H9 (cell line): ENCODE measurements at regions not wholly inside any gene's neighbourhood (a gene's known extent, or its start where the extent isn't known, plus 50 kb on each side); places are given as distances from the start of the nearest gene placed in this dataset.

Source experiments
- DNase-seq: peaks from one replicate; pipeline ENCODE4 v3.0.0-alpha.2; 2017
- H2AFZ ChIP-seq: one replicate; pipeline ENCODE4 v1.6.1; 2013; ENCODE audit warnings: mild to moderate bottlenecking, low read length, control low read depth, moderate library complexity
- H2AK5ac ChIP-seq: 2 replicates; pipeline ENCODE4 v1.6.1; 2013; ENCODE audit warnings: low read length, control low read depth, mixed read lengths; ENCODE audit not compliant: insufficient read length
- H2BK120ac ChIP-seq: one replicate; pipeline ENCODE4 v1.6.1; 2013; ENCODE audit warnings: low read depth, mild to moderate bottlenecking, low read length, control low read depth, inconsistent platforms; ENCODE audit not compliant: poor library complexity, severe bottlenecking
- H2BK12ac ChIP-seq: 2 replicates; pipeline ENCODE4 v1.6.1; 2013; ENCODE audit warnings: low read length, control low read depth, mixed read lengths, low read depth; ENCODE audit not compliant: insufficient read length
- H2BK15ac ChIP-seq: 2 replicates; pipeline ENCODE4 v1.6.1; 2013; ENCODE audit warnings: low read depth, low read length, control low read depth
- H2BK20ac ChIP-seq: one replicate; pipeline ENCODE4 v1.6.1; 2013; ENCODE audit warnings: low read depth, mild to moderate bottlenecking, low read length, control low read depth, inconsistent platforms; ENCODE audit not compliant: poor library complexity, severe bottlenecking
- H2BK5ac ChIP-seq: 2 replicates; pipeline ENCODE4 v1.6.1; 2013; ENCODE audit warnings: low read length, control low read depth, mixed read lengths; ENCODE audit not compliant: insufficient read length
- H3K14ac ChIP-seq: 2 replicates; pipeline ENCODE4 v1.6.1; 2013; ENCODE audit warnings: low read length, control low read depth; ENCODE audit not compliant: insufficient read depth
- H3K18ac ChIP-seq: 2 replicates; pipeline ENCODE4 v1.6.1; 2013; ENCODE audit warnings: low read depth, mild to moderate bottlenecking, mixed read lengths, low read length, control low read depth; ENCODE audit not compliant: insufficient read length
- H3K23ac ChIP-seq: 2 replicates; pipeline ENCODE4 v1.6.1; 2013; ENCODE audit warnings: low read length, control low read depth, mixed read lengths, low read depth; ENCODE audit not compliant: insufficient read length
- H3K23me2 ChIP-seq: 2 replicates; pipeline ENCODE4 v1.6.1; 2013; ENCODE audit warnings: low read depth, mild to moderate bottlenecking, mixed read lengths, low read length, control low read depth; ENCODE audit not compliant: insufficient read length, poor library complexity, severe bottlenecking
- H3K27ac ChIP-seq: 2 replicates; pipeline ENCODE4 v1.5.1; 2013; ENCODE audit warnings: low read length, control low read depth, mixed read lengths, low read depth; ENCODE audit not compliant: insufficient read length
- H3K27me3 ChIP-seq: 2 replicates; pipeline ENCODE4 v1.6.1; 2013; ENCODE audit warnings: low read length, control low read depth, inconsistent platforms; ENCODE audit not compliant: insufficient read depth
- H3K4ac ChIP-seq: 2 replicates; pipeline ENCODE4 v1.6.1; 2013; ENCODE audit warnings: low read depth, mild to moderate bottlenecking, control low read depth, inconsistent platforms, low read length, moderate library complexity
- H3K4me1 ChIP-seq: 2 replicates; pipeline ENCODE4 v1.6.1; 2013; ENCODE audit warnings: low read length, control low read depth, inconsistent platforms; ENCODE audit not compliant: insufficient read depth
- H3K4me2 ChIP-seq: 2 replicates; pipeline ENCODE4 v1.6.1; 2013; ENCODE audit warnings: low read length, control low read depth, mixed read lengths; ENCODE audit not compliant: insufficient read length, insufficient read depth
- H3K56ac ChIP-seq: 2 replicates; pipeline ENCODE4 v1.6.1; 2013; ENCODE audit warnings: low read depth, mild to moderate bottlenecking, mixed read lengths, low read length, control low read depth; ENCODE audit not compliant: insufficient read length
- H3K79me1 ChIP-seq: 2 replicates; pipeline ENCODE4 v1.6.1; 2013; ENCODE audit warnings: low read depth, mild to moderate bottlenecking, moderate library complexity, low read length, control low read depth, inconsistent platforms; ENCODE audit not compliant: insufficient read depth, poor library complexity, severe bottlenecking
- H3K79me2 ChIP-seq: 2 replicates; pipeline ENCODE4 v1.6.1; 2013; ENCODE audit warnings: low read length, control low read depth, inconsistent platforms; ENCODE audit not compliant: insufficient read depth
- H3K9ac ChIP-seq: 2 replicates; pipeline ENCODE4 v1.6.1; 2013; ENCODE audit warnings: low read length, control low read depth, mixed read lengths; ENCODE audit not compliant: insufficient read length; ENCODE audit errors: extremely low read depth
- H3K9me3 ChIP-seq: one replicate; pipeline ENCODE4 v1.6.1; 2013; ENCODE audit warnings: low read depth, low read length, inconsistent platforms; ENCODE audit not compliant: control insufficient read depth
- H3T11ph ChIP-seq: one replicate; pipeline ENCODE4 v1.6.1; 2013; ENCODE audit warnings: mild to moderate bottlenecking, low read length, control low read depth, inconsistent platforms
- H4K20me1 ChIP-seq: one replicate; pipeline ENCODE4 v1.6.1; 2013; ENCODE audit not compliant: control insufficient read depth, insufficient read length, insufficient read depth
- H4K5ac ChIP-seq: 2 replicates; pipeline ENCODE4 v1.6.1; 2013; ENCODE audit warnings: low read depth, mild to moderate bottlenecking, mixed read lengths, low read length, control low read depth; ENCODE audit not compliant: insufficient read length
- H4K8ac ChIP-seq: replicated peaks from 2 replicates; pipeline ENCODE4 v1.6.1; 2013; ENCODE audit warnings: low read length, control low read depth, mixed read lengths, low read depth; ENCODE audit not compliant: insufficient read length
- H4K91ac ChIP-seq: 2 replicates; pipeline ENCODE4 v1.6.1; 2013; ENCODE audit warnings: low read depth, mild to moderate bottlenecking, moderate library complexity, mixed read lengths, low read length, control low read depth; ENCODE audit not compliant: insufficient read length
- H3K27ac Mint-ChIP-seq, 3 experiments: 2 replicates in 2 of 3; 3 replicates in 1 of 3; pipeline ENCODE4 v1.8.0; 2020 to 2021; ENCODE audit warnings: mixed read lengths in 3 of 3, mild to moderate bottlenecking in 1 of 3, moderate library complexity in 1 of 3
- H3K27me3 Mint-ChIP-seq: 2 replicates; pipeline ENCODE4 v1.8.0; 2021; ENCODE audit warnings: low read depth, mild to moderate bottlenecking, moderate library complexity, mixed read lengths
- H3K36me3 Mint-ChIP-seq, 3 experiments: 2 replicates in 2 of 3; 3 replicates in 1 of 3; pipeline ENCODE4 v1.8.0; 2020 to 2021; ENCODE audit warnings: low read depth in 3 of 3, mixed read lengths in 3 of 3; ENCODE audit not compliant: insufficient read depth in 1 of 3
- H3K4me1 Mint-ChIP-seq, 2 experiments: 2 replicates each; pipeline ENCODE4 v1.8.0; 2020; ENCODE audit warnings: mixed read lengths in 2 of 2
- H3K4me3 Mint-ChIP-seq, 2 experiments: 2 replicates in 1 of 2; 3 replicates in 1 of 2; pipeline ENCODE4 v1.8.0; 2020 to 2021; ENCODE audit warnings: mild to moderate bottlenecking in 2 of 2, mixed read lengths in 2 of 2, moderate library complexity in 1 of 2
- H3K9me3 Mint-ChIP-seq, 2 experiments: 2 replicates in 1 of 2; 3 replicates in 1 of 2; pipeline ENCODE4 v1.8.0; 2020; ENCODE audit warnings: mild to moderate bottlenecking in 2 of 2, mixed read lengths in 2 of 2, moderate library complexity in 1 of 2
- WGBS: extraction: QIAGEN DNeasy Blood & Tissue Kit; methylation state at CpG from one replicate; pipeline ENCODE4 v1.1.7; 2013; ENCODE audit warnings: missing lambda C conversion rate, low lambda C conversion rate, mixed read lengths; ENCODE audit not compliant: insufficient read length; ENCODE audit errors: extremely low coverage; 5-methylcytosine and 5-hydroxymethylcytosine counted together
- TF ChIP-seq, protein P1 (sequence below): fragments of 200-600 bp; sonication (generic); conservative IDR thresholded peaks from 3 replicates; pipeline ENCODE4 v1.8.0; 2021; ENCODE audit warnings: antibody characterized with exemption, mild to moderate bottlenecking

DNA sequence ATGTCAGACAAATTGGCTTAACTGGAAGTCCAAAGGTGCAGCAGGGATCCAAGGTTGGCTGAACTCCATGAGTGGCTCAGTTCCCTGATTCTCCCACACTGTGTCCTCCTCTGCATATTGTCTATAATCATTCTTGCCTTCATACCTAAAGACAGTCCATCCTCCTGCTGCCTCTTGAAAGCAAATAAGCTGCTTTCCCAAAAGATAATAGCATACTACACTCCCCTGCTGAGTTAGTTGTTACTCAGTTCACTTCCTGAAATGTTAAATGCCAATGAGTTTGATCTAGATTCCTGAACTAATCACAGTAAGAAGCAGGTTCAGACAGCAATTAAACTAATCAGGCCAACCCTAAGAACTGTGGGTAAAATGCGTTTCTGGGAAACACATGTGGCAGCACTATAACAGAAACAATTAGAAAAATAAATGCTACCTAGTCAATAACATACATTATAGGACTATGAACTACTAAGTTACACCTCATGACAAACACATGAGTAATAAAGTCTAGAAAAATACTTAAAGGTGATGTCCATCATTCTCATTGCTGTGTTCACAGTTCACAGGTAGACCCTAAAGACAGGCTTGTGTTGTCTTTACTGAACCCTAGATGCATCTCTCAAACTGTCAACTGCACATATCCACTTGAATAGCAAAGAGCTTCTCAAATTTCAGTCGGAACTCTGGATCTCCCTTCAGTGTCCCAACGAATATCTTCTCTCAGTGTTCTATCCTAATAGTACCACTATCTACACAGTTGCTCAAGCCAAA lies 50.8 kb upstream of the BOLA1 start:
- Histone ChIP-seq H2AK5ac (no peak overlapping the region), H2AFZ (no peak overlapping the region), H3K23ac (no peak overlapping the region), H2BK5ac (no peak overlapping the region), H3K79me1 (peaks cover 3% of the 10 kb centered on the region), H2BK20ac (no peak overlapping the region), H3K4me1 (peaks cover 6% of the 10 kb centered on the region; the same call in 1 of the 2 replicates), H3K9ac (peak overlapping the region; percentile 94), H3T11ph (no peak overlapping the region), H3K4ac (no peak overlapping the region), H2BK120ac (no peak overlapping the region), H3K23me2 (peaks cover 5% of the 10 kb centered on the region), H3K9me3 (no peaks in the 10 kb centered on the region), H3K56ac (no peak overlapping the region), H3K4me2 (peak overlapping the region; percentile 97), H3K27me3 (no peaks in the 10 kb centered on the region), H4K91ac (no peak overlapping the region), H3K14ac (no peak overlapping the region), H3K79me2 (peaks cover 25% of the 10 kb centered on the region), H4K20me1 (no peaks in the 10 kb centered on the region), H3K18ac (no peak overlapping the region), H4K5ac (no peak overlapping the region), H2BK12ac (no peak overlapping the region), H4K8ac (no peak overlapping the region), H2BK15ac (no peak overlapping the region), H3K27ac (no peak overlapping the region)
- peak overlapping the region in 2 of 3 experiments; percentile 76 to 97; a peak in 4 of 7 replicates for H3K27ac Mint-ChIP-seq
- H3K4me1 Mint-ChIP-seq = peaks cover 51 to 53% of the 10 kb centered on the region in 2 experiments
- no peaks in the 10 kb centered on the region; a peak in 2 of 7 replicates for H3K36me3 Mint-ChIP-seq
- no CpG with 5 or more reads among the region's 3 CpGs for WGBS
- H3K9me3 Mint-ChIP-seq = no peaks in the 10 kb centered on the region
- TF ChIP-seq, protein P1, sequence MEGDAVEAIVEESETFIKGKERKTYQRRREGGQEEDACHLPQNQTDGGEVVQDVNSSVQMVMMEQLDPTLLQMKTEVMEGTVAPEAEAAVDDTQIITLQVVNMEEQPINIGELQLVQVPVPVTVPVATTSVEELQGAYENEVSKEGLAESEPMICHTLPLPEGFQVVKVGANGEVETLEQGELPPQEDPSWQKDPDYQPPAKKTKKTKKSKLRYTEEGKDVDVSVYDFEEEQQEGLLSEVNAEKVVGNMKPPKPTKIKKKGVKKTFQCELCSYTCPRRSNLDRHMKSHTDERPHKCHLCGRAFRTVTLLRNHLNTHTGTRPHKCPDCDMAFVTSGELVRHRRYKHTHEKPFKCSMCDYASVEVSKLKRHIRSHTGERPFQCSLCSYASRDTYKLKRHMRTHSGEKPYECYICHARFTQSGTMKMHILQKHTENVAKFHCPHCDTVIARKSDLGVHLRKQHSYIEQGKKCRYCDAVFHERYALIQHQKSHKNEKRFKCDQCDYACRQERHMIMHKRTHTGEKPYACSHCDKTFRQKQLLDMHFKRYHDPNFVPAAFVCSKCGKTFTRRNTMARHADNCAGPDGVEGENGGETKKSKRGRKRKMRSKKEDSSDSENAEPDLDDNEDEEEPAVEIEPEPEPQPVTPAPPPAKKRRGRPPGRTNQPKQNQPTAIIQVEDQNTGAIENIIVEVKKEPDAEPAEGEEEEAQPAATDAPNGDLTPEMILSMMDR = no peak
- DNase-seq = no peak
- H3K27me3 Mint-ChIP-seq = no peaks in the 10 kb centered on the region; the same call in 1 of the 2 replicates
- H3K4me3 Mint-ChIP-seq = peak overlapping the region; percentile 82 to 92
